ENCODE measurements at regions not wholly inside any gene's neighbourhood (a gene's known extent, or its start where the extent isn't known, plus 50 kb on each side); places are given as distances from the start of the nearest gene placed in this dataset.

DNA sequence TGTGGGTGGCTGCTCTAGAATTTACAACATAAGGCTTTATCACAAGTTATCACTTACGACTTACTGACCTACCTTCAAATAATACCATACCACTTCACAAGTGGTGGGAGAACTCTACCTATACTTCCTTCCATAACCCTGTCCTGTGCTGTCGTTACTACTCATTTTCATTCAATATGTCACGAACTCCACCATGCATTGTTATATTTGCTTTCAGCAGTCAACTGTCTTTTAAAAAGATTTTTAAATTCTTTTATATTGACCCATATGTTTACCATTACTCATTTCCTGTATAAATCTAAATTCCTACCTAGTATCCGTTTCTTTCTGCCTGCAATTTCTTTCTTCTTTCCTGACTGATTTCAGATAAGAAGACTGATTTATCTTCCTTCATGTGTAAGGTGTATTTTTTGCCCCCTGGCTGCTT lies 200.0 kb downstream of the KLF12 start:
- no peak for TF ChIP-seq CTCF (IDR thresholded peaks at IDR 0.05; ENCODE audit: low read depth, low read length, missing control alignments)
- no peak overlapping the region for H3K4me3 ChIP-seq (replicated peaks; ENCODE audit: low read depth, low read length)
- DNase-seq (ENCODE audit: extremely low read depth, low read depth) = no peak

DNA sequence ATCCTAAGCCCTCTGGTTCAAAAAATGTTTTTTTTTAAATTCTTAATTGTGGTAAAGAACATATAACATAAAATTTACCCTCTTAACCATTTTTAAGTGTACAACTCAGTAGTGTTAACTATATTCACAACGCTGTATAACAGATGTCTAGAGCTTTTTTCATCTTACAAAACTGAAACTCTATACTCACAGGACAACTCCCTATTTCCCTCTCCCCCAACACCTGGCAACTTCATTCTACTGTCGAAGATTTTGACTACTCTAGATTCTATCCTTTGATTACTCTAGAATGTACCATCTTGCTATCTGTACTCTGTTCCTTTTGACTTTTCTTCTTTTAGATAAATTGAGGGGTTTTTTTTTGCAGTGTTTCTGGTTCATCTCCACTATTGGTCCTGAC lies 200.4 kb downstream of the KLF12 start:
- no peak for DNase-seq (ENCODE audit: extremely low read depth, low read depth)
- no peak overlapping the region for H3K4me3 ChIP-seq (replicated peaks; ENCODE audit: low read depth, low read length)
- TF ChIP-seq CTCF (IDR thresholded peaks at IDR 0.05; ENCODE audit: low read depth, low read length, missing control alignments) = no peak

GRCh38 chr13:73932091-73932490 lies 202.1 kb downstream of the KLF12 start:
- H3K4me3 ChIP-seq (replicated peaks; ENCODE audit: low read depth, low read length) = no peak overlapping the region
- DNase-seq (ENCODE audit: extremely low read depth, low read depth) = no peak
- no peak for TF ChIP-seq CTCF (IDR thresholded peaks at IDR 0.05; ENCODE audit: low read depth, low read length, missing control alignments)

DNA sequence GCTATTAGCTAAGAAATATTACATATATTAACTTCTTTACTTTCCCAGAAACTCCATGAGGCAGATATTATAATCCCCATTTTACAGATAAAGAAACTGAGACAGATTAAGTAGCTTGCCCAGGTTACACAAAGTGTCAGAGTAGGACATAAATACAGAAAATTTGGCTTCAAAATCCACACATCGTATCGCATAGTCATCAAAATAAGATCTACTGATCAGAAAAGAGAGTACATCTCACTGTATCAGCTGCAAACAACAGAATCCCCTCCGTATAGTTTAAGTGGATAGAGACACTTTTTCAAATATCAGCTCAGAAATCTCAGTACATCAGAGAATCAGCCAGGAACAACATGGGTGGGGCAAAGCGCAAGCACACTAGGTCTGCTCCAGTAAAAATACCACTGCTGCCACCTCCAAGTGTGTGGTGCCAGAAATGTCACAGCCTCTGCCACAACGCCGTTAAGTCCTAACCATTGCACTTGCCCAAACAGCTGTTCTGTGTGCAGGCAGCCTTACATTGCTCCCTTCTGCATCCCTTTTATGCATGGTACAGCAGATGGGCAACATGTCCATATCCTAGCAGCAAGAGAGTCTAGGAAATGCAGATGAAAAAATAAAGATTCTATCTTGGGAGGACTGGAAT lies 204.8 kb downstream of the KLF12 start:
- H3K4me3 ChIP-seq (replicated peaks; ENCODE audit: low read depth, low read length) = no peak overlapping the region
- DNase-seq (ENCODE audit: extremely low read depth, low read depth) = no peak
- TF ChIP-seq CTCF (IDR thresholded peaks at IDR 0.05; ENCODE audit: low read depth, low read length, missing control alignments) = no peak

- H3K4me3 ChIP-seq (replicated peaks; ENCODE audit: low read depth, low read length) = no peak overlapping the region
- no peak for TF ChIP-seq CTCF (IDR thresholded peaks at IDR 0.05; ENCODE audit: low read depth, low read length, missing control alignments)
- DNase-seq (ENCODE audit: extremely low read depth, low read depth) = no peak
Observed at GRCh38 chr13:73924607-73925006, 209.6 kb downstream of the KLF12 start.

DNA sequence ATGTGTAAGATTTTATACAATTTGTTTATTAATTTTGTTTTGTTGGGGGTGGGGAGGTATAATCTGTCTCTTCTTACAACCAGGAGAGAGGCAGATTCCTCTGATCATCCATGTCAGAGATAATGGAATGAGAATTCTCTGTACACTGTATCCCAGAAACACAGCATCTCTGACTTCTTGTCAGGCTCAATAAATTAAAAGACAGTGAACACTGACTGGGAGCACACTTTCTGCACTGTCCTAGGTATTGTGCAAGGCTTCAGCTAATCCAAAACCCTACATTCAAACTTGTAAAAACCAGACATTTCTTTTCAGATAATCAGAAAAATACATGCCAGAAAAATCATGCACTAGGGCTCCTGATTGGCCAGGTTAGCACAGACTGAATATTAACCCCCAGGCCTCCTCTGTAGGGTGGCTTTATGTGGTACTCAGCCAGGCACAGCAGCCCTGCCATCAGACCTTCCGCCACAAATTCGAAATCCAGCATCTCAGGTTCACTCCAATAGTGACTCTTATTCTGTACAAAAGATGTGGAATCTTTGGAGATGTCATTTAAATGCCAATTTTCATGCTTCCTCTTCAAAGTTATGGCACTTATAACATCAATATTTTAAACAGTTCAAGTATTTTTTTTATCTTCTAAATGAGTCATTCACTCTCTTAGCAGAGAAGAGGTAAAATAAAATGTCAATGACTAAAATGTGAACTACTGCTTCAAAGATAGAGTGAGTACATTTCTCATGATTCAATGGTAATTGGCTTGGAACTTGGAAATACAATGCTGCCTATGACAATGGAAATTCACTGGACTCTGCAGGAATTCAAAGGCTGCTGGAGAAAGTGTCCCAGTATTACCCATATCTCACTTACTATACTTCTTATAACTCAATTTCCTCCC lies 211.5 kb downstream of the KLF12 start:
- TF ChIP-seq CTCF (IDR thresholded peaks at IDR 0.05; ENCODE audit: low read depth, low read length, missing control alignments) = no peak
- DNase-seq (ENCODE audit: extremely low read depth, low read depth) = no peak
- H3K4me3 ChIP-seq (replicated peaks; ENCODE audit: low read depth, low read length) = no peak overlapping the region

All from HFF-Myc (cell line).